H9 (cell line): ENCODE measurements at regions not wholly inside any gene's neighbourhood (a gene's known extent, or its start where the extent isn't known, plus 50 kb on each side); places are given as distances from the start of the nearest gene placed in this dataset.
A peak's percentile ranks its signal among the peaks of the same experiment; 100 is the strongest.

ENCODE experiments used
- DNase-seq: peaks from one replicate; pipeline ENCODE4 v3.0.0-alpha.2; 2017
- H2AFZ ChIP-seq: one replicate; pipeline ENCODE4 v1.6.1; 2013; ENCODE audit warnings: mild to moderate bottlenecking, low read length, control low read depth, moderate library complexity
- H2AK5ac ChIP-seq: 2 replicates; pipeline ENCODE4 v1.6.1; 2013; ENCODE audit warnings: low read length, control low read depth, mixed read lengths; ENCODE audit not compliant: insufficient read length
- H2BK120ac ChIP-seq: one replicate; pipeline ENCODE4 v1.6.1; 2013; ENCODE audit warnings: low read depth, mild to moderate bottlenecking, low read length, control low read depth, inconsistent platforms; ENCODE audit not compliant: poor library complexity, severe bottlenecking
- H2BK12ac ChIP-seq: 2 replicates; pipeline ENCODE4 v1.6.1; 2013; ENCODE audit warnings: low read length, control low read depth, mixed read lengths, low read depth; ENCODE audit not compliant: insufficient read length
- H2BK15ac ChIP-seq: 2 replicates; pipeline ENCODE4 v1.6.1; 2013; ENCODE audit warnings: low read depth, low read length, control low read depth
- H2BK20ac ChIP-seq: one replicate; pipeline ENCODE4 v1.6.1; 2013; ENCODE audit warnings: low read depth, mild to moderate bottlenecking, low read length, control low read depth, inconsistent platforms; ENCODE audit not compliant: poor library complexity, severe bottlenecking
- H2BK5ac ChIP-seq: 2 replicates; pipeline ENCODE4 v1.6.1; 2013; ENCODE audit warnings: low read length, control low read depth, mixed read lengths; ENCODE audit not compliant: insufficient read length
- H3K14ac ChIP-seq: 2 replicates; pipeline ENCODE4 v1.6.1; 2013; ENCODE audit warnings: low read length, control low read depth; ENCODE audit not compliant: insufficient read depth
- H3K18ac ChIP-seq: 2 replicates; pipeline ENCODE4 v1.6.1; 2013; ENCODE audit warnings: low read depth, mild to moderate bottlenecking, mixed read lengths, low read length, control low read depth; ENCODE audit not compliant: insufficient read length
- H3K23ac ChIP-seq: 2 replicates; pipeline ENCODE4 v1.6.1; 2013; ENCODE audit warnings: low read length, control low read depth, mixed read lengths, low read depth; ENCODE audit not compliant: insufficient read length
- H3K23me2 ChIP-seq: 2 replicates; pipeline ENCODE4 v1.6.1; 2013; ENCODE audit warnings: low read depth, mild to moderate bottlenecking, mixed read lengths, low read length, control low read depth; ENCODE audit not compliant: insufficient read length, poor library complexity, severe bottlenecking
- H3K27ac ChIP-seq: 2 replicates; pipeline ENCODE4 v1.5.1; 2013; ENCODE audit warnings: low read length, control low read depth, mixed read lengths, low read depth; ENCODE audit not compliant: insufficient read length
- H3K27me3 ChIP-seq: 2 replicates; pipeline ENCODE4 v1.6.1; 2013; ENCODE audit warnings: low read length, control low read depth, inconsistent platforms; ENCODE audit not compliant: insufficient read depth
- H3K4ac ChIP-seq: 2 replicates; pipeline ENCODE4 v1.6.1; 2013; ENCODE audit warnings: low read depth, mild to moderate bottlenecking, control low read depth, inconsistent platforms, low read length, moderate library complexity
- H3K4me1 ChIP-seq: 2 replicates; pipeline ENCODE4 v1.6.1; 2013; ENCODE audit warnings: low read length, control low read depth, inconsistent platforms; ENCODE audit not compliant: insufficient read depth
- H3K4me2 ChIP-seq: 2 replicates; pipeline ENCODE4 v1.6.1; 2013; ENCODE audit warnings: low read length, control low read depth, mixed read lengths; ENCODE audit not compliant: insufficient read length, insufficient read depth
- H3K56ac ChIP-seq: 2 replicates; pipeline ENCODE4 v1.6.1; 2013; ENCODE audit warnings: low read depth, mild to moderate bottlenecking, mixed read lengths, low read length, control low read depth; ENCODE audit not compliant: insufficient read length
- H3K79me1 ChIP-seq: 2 replicates; pipeline ENCODE4 v1.6.1; 2013; ENCODE audit warnings: low read depth, mild to moderate bottlenecking, moderate library complexity, low read length, control low read depth, inconsistent platforms; ENCODE audit not compliant: insufficient read depth, poor library complexity, severe bottlenecking
- H3K79me2 ChIP-seq: 2 replicates; pipeline ENCODE4 v1.6.1; 2013; ENCODE audit warnings: low read length, control low read depth, inconsistent platforms; ENCODE audit not compliant: insufficient read depth
- H3K9ac ChIP-seq: 2 replicates; pipeline ENCODE4 v1.6.1; 2013; ENCODE audit warnings: low read length, control low read depth, mixed read lengths; ENCODE audit not compliant: insufficient read length; ENCODE audit errors: extremely low read depth
- H3K9me3 ChIP-seq: one replicate; pipeline ENCODE4 v1.6.1; 2013; ENCODE audit warnings: low read depth, low read length, inconsistent platforms; ENCODE audit not compliant: control insufficient read depth
- H3T11ph ChIP-seq: one replicate; pipeline ENCODE4 v1.6.1; 2013; ENCODE audit warnings: mild to moderate bottlenecking, low read length, control low read depth, inconsistent platforms
- H4K20me1 ChIP-seq: one replicate; pipeline ENCODE4 v1.6.1; 2013; ENCODE audit not compliant: control insufficient read depth, insufficient read length, insufficient read depth
- H4K5ac ChIP-seq: 2 replicates; pipeline ENCODE4 v1.6.1; 2013; ENCODE audit warnings: low read depth, mild to moderate bottlenecking, mixed read lengths, low read length, control low read depth; ENCODE audit not compliant: insufficient read length
- H4K8ac ChIP-seq: replicated peaks from 2 replicates; pipeline ENCODE4 v1.6.1; 2013; ENCODE audit warnings: low read length, control low read depth, mixed read lengths, low read depth; ENCODE audit not compliant: insufficient read length
- H4K91ac ChIP-seq: 2 replicates; pipeline ENCODE4 v1.6.1; 2013; ENCODE audit warnings: low read depth, mild to moderate bottlenecking, moderate library complexity, mixed read lengths, low read length, control low read depth; ENCODE audit not compliant: insufficient read length
- H3K27ac Mint-ChIP-seq, 3 experiments: 2 replicates in 2 of 3; 3 replicates in 1 of 3; pipeline ENCODE4 v1.8.0; 2020 to 2021; ENCODE audit warnings: mixed read lengths in 3 of 3, mild to moderate bottlenecking in 1 of 3, moderate library complexity in 1 of 3
- H3K27me3 Mint-ChIP-seq: 2 replicates; pipeline ENCODE4 v1.8.0; 2021; ENCODE audit warnings: low read depth, mild to moderate bottlenecking, moderate library complexity, mixed read lengths
- H3K36me3 Mint-ChIP-seq, 3 experiments: 2 replicates in 2 of 3; 3 replicates in 1 of 3; pipeline ENCODE4 v1.8.0; 2020 to 2021; ENCODE audit warnings: low read depth in 3 of 3, mixed read lengths in 3 of 3; ENCODE audit not compliant: insufficient read depth in 1 of 3
- H3K4me1 Mint-ChIP-seq, 2 experiments: 2 replicates each; pipeline ENCODE4 v1.8.0; 2020; ENCODE audit warnings: mixed read lengths in 2 of 2
- H3K4me3 Mint-ChIP-seq, 2 experiments: 2 replicates in 1 of 2; 3 replicates in 1 of 2; pipeline ENCODE4 v1.8.0; 2020 to 2021; ENCODE audit warnings: mild to moderate bottlenecking in 2 of 2, mixed read lengths in 2 of 2, moderate library complexity in 1 of 2
- H3K9me3 Mint-ChIP-seq, 2 experiments: 2 replicates in 1 of 2; 3 replicates in 1 of 2; pipeline ENCODE4 v1.8.0; 2020; ENCODE audit warnings: mild to moderate bottlenecking in 2 of 2, mixed read lengths in 2 of 2, moderate library complexity in 1 of 2
- WGBS: extraction: QIAGEN DNeasy Blood & Tissue Kit; methylation state at CpG from one replicate; pipeline ENCODE4 v1.1.7; 2013; ENCODE audit warnings: missing lambda C conversion rate, low lambda C conversion rate, mixed read lengths; ENCODE audit not compliant: insufficient read length; ENCODE audit errors: extremely low coverage; 5-methylcytosine and 5-hydroxymethylcytosine counted together
- TF ChIP-seq, protein P1 (sequence below): fragments of 200-600 bp; sonication (generic); conservative IDR thresholded peaks from 3 replicates; pipeline ENCODE4 v1.8.0; 2021; ENCODE audit warnings: antibody characterized with exemption, mild to moderate bottlenecking

DNA sequence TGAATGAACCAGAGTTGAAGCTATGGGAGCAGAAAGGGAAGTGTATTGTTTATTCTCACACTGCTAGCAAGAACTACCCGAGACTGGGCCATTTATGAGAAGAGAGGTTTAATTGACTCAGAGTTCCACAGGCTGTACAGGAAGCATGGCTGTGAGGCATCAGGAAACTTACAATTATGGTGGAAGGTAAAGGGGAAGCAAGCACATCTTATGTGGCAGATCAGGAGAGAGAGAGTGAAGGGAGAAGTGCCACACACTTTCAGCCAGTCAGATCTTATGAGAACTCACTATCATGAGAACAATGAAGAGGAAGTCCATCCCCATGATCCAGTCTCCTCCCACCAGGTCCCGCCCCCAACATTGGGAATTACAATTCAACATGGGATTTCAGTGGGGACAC lies 383.2 kb upstream of the SLC14A2 start:
- Histone ChIP-seq H4K20me1 (no peaks in the 10 kb centered on the region), H4K5ac (no peak overlapping the region), H3K4me1 (no peaks in the 10 kb centered on the region), H3K9me3 (no peaks in the 10 kb centered on the region), H2AFZ (no peak overlapping the region), H2BK15ac (no peak overlapping the region), H2BK5ac (no peak overlapping the region), H3K79me1 (no peaks in the 10 kb centered on the region), H4K91ac (no peak overlapping the region), H3K27ac (no peak overlapping the region), H3T11ph (no peak overlapping the region), H3K23ac (no peak overlapping the region), H3K79me2 (no peaks in the 10 kb centered on the region), H3K9ac (no peak overlapping the region), H3K18ac (no peak overlapping the region), H3K4ac (no peak overlapping the region), H3K27me3 (no peaks in the 10 kb centered on the region), H3K14ac (no peak overlapping the region), H3K23me2 (no peaks in the 10 kb centered on the region), H3K4me2 (no peak overlapping the region), H2AK5ac (no peak overlapping the region), H2BK120ac (no peak overlapping the region), H2BK20ac (no peak overlapping the region), H3K56ac (no peak overlapping the region), H2BK12ac (no peak overlapping the region), H4K8ac (no peak overlapping the region)
- Mint-ChIP-seq H3K4me3 (no peak overlapping the region), H3K27ac (peak overlapping the region in 1 of 3 experiments; percentile 5; a peak in 1 of 7 replicates), H3K27me3 (no peaks in the 10 kb centered on the region), H3K36me3 (no peaks in the 10 kb centered on the region), H3K9me3 (peaks cover 0 to 1% of the 10 kb centered on the region in 2 experiments; a peak in 1 of 5 replicates), H3K4me1 (peaks cover 0 to under 1% of the 10 kb centered on the region in 2 experiments; a peak in 1 of 4 replicates)
- no CpG with 5 or more reads among the region's 2 CpGs for WGBS
- TF ChIP-seq, protein P1, sequence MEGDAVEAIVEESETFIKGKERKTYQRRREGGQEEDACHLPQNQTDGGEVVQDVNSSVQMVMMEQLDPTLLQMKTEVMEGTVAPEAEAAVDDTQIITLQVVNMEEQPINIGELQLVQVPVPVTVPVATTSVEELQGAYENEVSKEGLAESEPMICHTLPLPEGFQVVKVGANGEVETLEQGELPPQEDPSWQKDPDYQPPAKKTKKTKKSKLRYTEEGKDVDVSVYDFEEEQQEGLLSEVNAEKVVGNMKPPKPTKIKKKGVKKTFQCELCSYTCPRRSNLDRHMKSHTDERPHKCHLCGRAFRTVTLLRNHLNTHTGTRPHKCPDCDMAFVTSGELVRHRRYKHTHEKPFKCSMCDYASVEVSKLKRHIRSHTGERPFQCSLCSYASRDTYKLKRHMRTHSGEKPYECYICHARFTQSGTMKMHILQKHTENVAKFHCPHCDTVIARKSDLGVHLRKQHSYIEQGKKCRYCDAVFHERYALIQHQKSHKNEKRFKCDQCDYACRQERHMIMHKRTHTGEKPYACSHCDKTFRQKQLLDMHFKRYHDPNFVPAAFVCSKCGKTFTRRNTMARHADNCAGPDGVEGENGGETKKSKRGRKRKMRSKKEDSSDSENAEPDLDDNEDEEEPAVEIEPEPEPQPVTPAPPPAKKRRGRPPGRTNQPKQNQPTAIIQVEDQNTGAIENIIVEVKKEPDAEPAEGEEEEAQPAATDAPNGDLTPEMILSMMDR: no peak
- no peak for DNase-seq
